ENCODE measurements at regions not wholly inside any gene's neighbourhood (a gene's known extent, or its start where the extent isn't known, plus 50 kb on each side); places are given as distances from the start of the nearest gene placed in this dataset.

GRCh38 chr13:112238436-112238995 is 137.6 kb upstream of the SPACA7 start:
- H3K27ac ChIP-seq (ENCODE audit: low read depth, low read length): no peak overlapping the region
- peaks cover 15% of the 10 kb centered on the region for H3K9me3 ChIP-seq (ENCODE audit: insufficient read depth, low read depth, low read length)
- H2AFZ ChIP-seq (ENCODE audit: low read depth, low read length): no peak overlapping the region
- H3K4me3 ChIP-seq (ENCODE audit: insufficient read depth, low read depth, low read length): no peak overlapping the region
- TF ChIP-seq EZH2 (IDR thresholded peaks at IDR 0.05; ENCODE audit: insufficient read depth, low read length) (no peak), CTCF (IDR thresholded peaks at IDR 0.05; ENCODE audit: insufficient read depth, low read depth, low read length) (no peak)
- H3K9ac ChIP-seq (ENCODE audit: low read length): no peak overlapping the region
- no peaks in the 10 kb centered on the region for H4K20me1 ChIP-seq (ENCODE audit: insufficient read depth, low read length)
- no peaks in the 10 kb centered on the region for H3K27me3 ChIP-seq (ENCODE audit: insufficient read depth, low read length)
- H3K9me3 Mint-ChIP-seq (ENCODE audit: unreplicated experiment): peaks cover 7% of the 10 kb centered on the region
- H3K4me1 ChIP-seq (ENCODE audit: insufficient read depth, low read length): no peaks in the 10 kb centered on the region
- peaks cover 54% of the 10 kb centered on the region for H3K27me3 Mint-ChIP-seq (ENCODE audit: low read depth, unreplicated experiment)
- H3K4me3 Mint-ChIP-seq (ENCODE audit: unreplicated experiment): no peak overlapping the region
- H3K36me3 Mint-ChIP-seq (ENCODE audit: low read depth, unreplicated experiment): peaks cover 2% of the 10 kb centered on the region
- no peak overlapping the region for H3K4me2 ChIP-seq (ENCODE audit: low read length)
- no peak for FAIRE-seq
- no peak for DNase-seq (ENCODE audit: low read depth)
- no peaks in the 10 kb centered on the region for H3K36me3 ChIP-seq (ENCODE audit: insufficient read depth, low read length)
- H3K4me1 Mint-ChIP-seq (ENCODE audit: low read depth, unreplicated experiment): no peaks in the 10 kb centered on the region
- no peak overlapping the region for H3K27ac Mint-ChIP-seq (ENCODE audit: unreplicated experiment)
- no peaks in the 10 kb centered on the region for H3K79me2 ChIP-seq (ENCODE audit: insufficient read depth, low read length)

- Mint-ChIP-seq H3K36me3 (ENCODE audit: low read depth, unreplicated experiment) (peaks cover 2% of the 10 kb centered on the region), H3K27me3 (ENCODE audit: low read depth, unreplicated experiment) (peaks cover 55% of the 10 kb centered on the region), H3K27ac (ENCODE audit: unreplicated experiment) (no peak overlapping the region), H3K9me3 (ENCODE audit: unreplicated experiment) (peaks cover 7% of the 10 kb centered on the region), H3K4me1 (ENCODE audit: low read depth, unreplicated experiment) (no peaks in the 10 kb centered on the region), H3K4me3 (ENCODE audit: unreplicated experiment) (no peak overlapping the region)
- H3K9ac ChIP-seq (ENCODE audit: low read length): no peak overlapping the region
- H3K27ac ChIP-seq (ENCODE audit: low read depth, low read length): no peak overlapping the region
- no peaks in the 10 kb centered on the region for H3K4me1 ChIP-seq (ENCODE audit: insufficient read depth, low read length)
- H3K36me3 ChIP-seq (ENCODE audit: insufficient read depth, low read length): no peaks in the 10 kb centered on the region
- no peak for FAIRE-seq
- H3K4me2 ChIP-seq (ENCODE audit: low read length): no peak overlapping the region
- no peak overlapping the region for H2AFZ ChIP-seq (ENCODE audit: low read depth, low read length)
- no peak for DNase-seq (ENCODE audit: low read depth)
- H3K79me2 ChIP-seq (ENCODE audit: insufficient read depth, low read length): no peaks in the 10 kb centered on the region
- H4K20me1 ChIP-seq (ENCODE audit: insufficient read depth, low read length): no peaks in the 10 kb centered on the region
- H3K9me3 ChIP-seq (ENCODE audit: insufficient read depth, low read depth, low read length): peaks cover 8% of the 10 kb centered on the region
- no peaks in the 10 kb centered on the region for H3K27me3 ChIP-seq (ENCODE audit: insufficient read depth, low read length)
- TF ChIP-seq EZH2 (IDR thresholded peaks at IDR 0.05; ENCODE audit: insufficient read depth, low read length): no peak
- TF ChIP-seq CTCF (IDR thresholded peaks at IDR 0.05; ENCODE audit: insufficient read depth, low read depth, low read length): no peak
- H3K4me3 ChIP-seq (ENCODE audit: insufficient read depth, low read depth, low read length): no peak overlapping the region
Measured at GRCh38 chr13:112240076-112240475, 136.1 kb upstream of the SPACA7 start.

- H3K9ac ChIP-seq (ENCODE audit: low read length): no peak overlapping the region
- H3K4me2 ChIP-seq (ENCODE audit: low read length): no peak overlapping the region
- no peak for TF ChIP-seq CTCF (IDR thresholded peaks at IDR 0.05; ENCODE audit: insufficient read depth, low read depth, low read length)
- TF ChIP-seq EZH2 (IDR thresholded peaks at IDR 0.05; ENCODE audit: insufficient read depth, low read length): no peak
- H3K36me3 ChIP-seq (ENCODE audit: insufficient read depth, low read length): no peaks in the 10 kb centered on the region
- H3K4me3 ChIP-seq (ENCODE audit: insufficient read depth, low read depth, low read length): no peak overlapping the region
- no peaks in the 10 kb centered on the region for H3K4me1 ChIP-seq (ENCODE audit: insufficient read depth, low read length)
- Mint-ChIP-seq H3K27me3 (ENCODE audit: low read depth, unreplicated experiment) (peaks cover 58% of the 10 kb centered on the region), H3K27ac (ENCODE audit: unreplicated experiment) (no peak overlapping the region), H3K36me3 (ENCODE audit: low read depth, unreplicated experiment) (peaks cover 2% of the 10 kb centered on the region), H3K9me3 (ENCODE audit: unreplicated experiment) (peaks cover 7% of the 10 kb centered on the region), H3K4me3 (ENCODE audit: unreplicated experiment) (no peak overlapping the region), H3K4me1 (ENCODE audit: low read depth, unreplicated experiment) (no peaks in the 10 kb centered on the region)
- DNase-seq (ENCODE audit: low read depth) (no peak), FAIRE-seq (no peak)
- peaks cover 7% of the 10 kb centered on the region for H3K9me3 ChIP-seq (ENCODE audit: insufficient read depth, low read depth, low read length)
- no peak overlapping the region for H2AFZ ChIP-seq (ENCODE audit: low read depth, low read length)
- no peaks in the 10 kb centered on the region for H3K27me3 ChIP-seq (ENCODE audit: insufficient read depth, low read length)
- H4K20me1 ChIP-seq (ENCODE audit: insufficient read depth, low read length): no peaks in the 10 kb centered on the region
- H3K79me2 ChIP-seq (ENCODE audit: insufficient read depth, low read length): no peaks in the 10 kb centered on the region
- H3K27ac ChIP-seq (ENCODE audit: low read depth, low read length): no peak overlapping the region
Measured at GRCh38 chr13:112241288-112241687, 134.9 kb upstream of the SPACA7 start.

Data from astrocyte (in vitro differentiated cells and primary cell).